Stimulated activated CD4-positive, alpha-beta T cell treated with anti-CD3 and anti-CD28 coated beads, Interleukin-2, amount 100 ng/mL, for 24 hours (primary cell): ENCODE measurements at regions not wholly inside any gene's neighbourhood (a gene's known extent, or its start where the extent isn't known, plus 50 kb on each side); places are given as distances from the start of the nearest gene placed in this dataset.

ENCODE experiments used
- DNase-seq, 2 donors: peaks; one replicate each; pipeline ENCODE4 v3.0.0-alpha.2; 2020

DNA sequence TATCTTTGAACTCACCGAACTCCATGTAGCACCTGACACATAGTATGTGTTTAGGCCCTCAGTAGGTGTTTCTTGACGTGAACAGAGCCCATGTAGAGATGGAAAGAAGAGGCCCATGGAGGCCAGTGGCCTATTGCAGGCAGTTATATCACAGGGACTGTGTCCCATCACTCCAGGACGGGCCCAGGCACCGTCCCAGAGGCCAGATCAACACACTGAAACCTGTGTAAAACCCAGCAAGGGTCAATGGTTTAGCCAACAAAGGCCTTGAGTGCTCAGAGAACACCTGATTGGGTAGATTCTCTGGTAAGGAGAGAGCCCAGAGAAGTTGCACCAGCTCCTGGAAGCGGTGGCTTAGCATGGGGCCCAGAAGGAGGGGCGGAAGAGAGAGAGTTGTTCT lies 82.8 kb downstream of the INHBB start:
- no peak for DNase-seq

- no peak for DNase-seq
Observed at GRCh38 chr2:120429586-120430500, 83.9 kb downstream of the INHBB start.

DNA sequence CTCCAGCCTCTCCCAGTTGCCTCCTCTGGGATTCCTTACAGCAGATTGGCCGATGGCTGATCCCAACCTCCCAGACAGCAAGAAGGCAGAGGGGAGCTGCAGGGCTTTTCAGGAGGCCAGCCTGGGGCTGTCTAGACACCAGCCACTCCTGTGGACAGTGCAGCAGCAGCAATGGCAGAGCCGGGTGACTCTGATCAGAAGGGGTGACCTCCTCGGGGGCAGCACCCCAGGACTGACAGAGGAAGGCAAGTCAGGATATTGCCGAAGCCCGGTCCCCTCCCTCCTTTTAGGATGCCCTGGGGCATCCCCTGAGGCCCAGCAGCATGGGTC lies 84.5 kb downstream of the INHBB start:
- DNase-seq, result no peak

GRCh38 chr2:120430957-120431356 lies 85.0 kb downstream of the INHBB start:
- DNase-seq, result no peak

DNA sequence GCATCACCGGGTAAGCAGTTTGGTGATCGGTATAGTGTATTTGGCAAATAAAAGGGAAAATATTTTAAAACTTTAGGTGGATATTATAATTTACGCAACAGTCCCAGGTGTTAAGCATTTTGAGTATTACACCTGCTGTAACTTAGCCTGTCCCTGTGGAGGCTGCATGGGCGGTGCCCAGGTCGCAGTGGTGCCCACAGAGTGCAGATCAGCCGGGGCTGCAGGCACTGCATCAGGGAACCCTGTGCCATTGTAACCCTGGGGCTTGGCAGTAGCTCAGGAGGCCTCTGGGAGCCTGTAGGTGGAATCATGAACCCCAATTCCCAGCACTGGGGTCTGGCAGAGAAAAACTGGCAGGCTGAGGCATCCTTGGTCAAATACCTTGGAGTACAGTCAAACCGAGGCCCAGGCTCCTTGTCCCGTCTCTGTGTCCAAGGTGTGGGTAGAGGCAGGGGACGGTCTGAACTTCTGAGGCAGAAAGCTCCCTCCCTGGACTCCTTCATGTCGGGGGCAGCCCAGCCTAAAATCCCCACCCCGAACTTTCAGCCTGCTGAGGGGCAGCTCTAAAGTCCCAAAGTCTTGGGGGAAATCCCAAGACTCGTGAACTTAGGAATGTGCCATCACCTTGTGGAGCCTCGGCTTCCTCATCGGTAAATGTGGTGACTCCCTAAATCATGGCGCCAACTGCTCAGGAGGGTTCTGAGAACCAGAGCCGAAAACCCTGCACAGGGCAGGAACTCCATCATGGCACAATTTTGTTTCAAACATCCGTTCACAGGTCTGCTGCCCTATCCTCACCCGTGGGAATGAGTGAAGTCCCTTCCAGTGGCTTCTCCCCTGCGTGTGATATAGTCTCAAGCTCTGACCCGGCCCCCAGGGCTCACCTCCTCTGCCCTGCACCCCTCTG lies 85.7 kb downstream of the INHBB start:
- no peak for DNase-seq

- no peak for DNase-seq
Observed at GRCh38 chr2:120432293-120432975, 86.5 kb downstream of the INHBB start.

- DNase-seq, result no peak
Observed at GRCh38 chr2:120432976-120433815, 87.3 kb downstream of the INHBB start.

DNA sequence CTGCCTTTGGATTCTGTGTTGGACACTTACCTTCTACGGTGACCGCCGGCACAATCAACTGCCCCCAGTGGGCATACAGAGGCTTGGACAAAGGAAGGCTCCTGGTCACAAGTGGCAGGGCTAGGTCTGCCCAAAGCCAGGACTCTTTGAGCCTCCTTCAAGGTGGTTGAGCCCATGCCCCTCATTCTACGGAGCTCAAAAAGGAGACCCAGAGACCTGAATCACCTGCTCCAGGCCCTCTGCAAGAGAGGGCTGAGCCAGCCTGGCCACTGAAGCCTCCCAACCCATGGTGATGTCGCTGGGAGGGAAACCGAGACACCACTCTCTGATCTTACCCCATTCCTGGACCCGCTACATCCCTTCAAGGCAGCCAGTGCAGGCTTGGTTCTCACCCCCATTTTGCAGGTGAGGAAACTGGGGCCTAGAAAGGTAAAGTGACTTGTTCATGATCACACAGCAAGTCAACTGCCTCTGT lies 87.9 kb downstream of the INHBB start:
- DNase-seq, result no peak

DNA sequence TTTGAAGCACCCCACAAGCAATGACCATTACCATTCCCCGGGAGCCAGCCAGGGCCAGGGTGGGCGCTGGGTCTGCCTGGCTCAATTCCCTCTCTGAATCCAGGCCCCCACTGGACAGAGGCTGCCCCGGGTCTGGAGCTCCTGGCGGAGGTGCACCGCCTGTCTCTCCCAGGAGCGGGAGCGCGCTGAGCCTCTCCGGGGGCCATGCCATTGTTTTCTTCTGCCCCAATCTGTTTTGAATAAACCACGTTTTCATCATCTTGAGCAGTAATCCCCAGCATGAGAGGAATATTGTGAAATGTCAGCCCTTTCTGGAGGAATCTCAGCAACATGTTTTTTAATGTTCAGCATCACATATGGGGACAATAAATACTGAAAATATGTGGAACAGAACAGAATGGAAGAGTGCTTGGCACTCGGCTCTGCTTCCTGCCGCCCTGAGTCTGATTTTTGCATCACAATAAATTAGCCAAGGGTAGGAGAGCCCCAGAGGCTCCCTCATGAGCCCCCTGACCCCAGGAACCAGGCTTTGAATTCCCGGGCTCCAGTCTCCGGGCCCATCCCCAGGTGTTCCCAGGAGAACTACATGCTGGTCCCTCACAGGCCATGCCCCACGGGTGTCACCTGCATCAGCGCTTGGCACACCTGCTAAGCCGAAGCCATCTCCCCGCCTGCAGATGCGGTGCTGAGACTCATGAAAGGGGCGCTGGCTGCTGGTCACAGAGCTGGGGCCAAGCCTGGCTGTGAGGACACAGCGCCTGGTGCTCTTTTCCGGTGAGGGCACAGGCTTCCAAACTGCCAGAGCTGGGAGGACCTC lies 88.8 kb downstream of the INHBB start:
- DNase-seq, result no peak

DNA sequence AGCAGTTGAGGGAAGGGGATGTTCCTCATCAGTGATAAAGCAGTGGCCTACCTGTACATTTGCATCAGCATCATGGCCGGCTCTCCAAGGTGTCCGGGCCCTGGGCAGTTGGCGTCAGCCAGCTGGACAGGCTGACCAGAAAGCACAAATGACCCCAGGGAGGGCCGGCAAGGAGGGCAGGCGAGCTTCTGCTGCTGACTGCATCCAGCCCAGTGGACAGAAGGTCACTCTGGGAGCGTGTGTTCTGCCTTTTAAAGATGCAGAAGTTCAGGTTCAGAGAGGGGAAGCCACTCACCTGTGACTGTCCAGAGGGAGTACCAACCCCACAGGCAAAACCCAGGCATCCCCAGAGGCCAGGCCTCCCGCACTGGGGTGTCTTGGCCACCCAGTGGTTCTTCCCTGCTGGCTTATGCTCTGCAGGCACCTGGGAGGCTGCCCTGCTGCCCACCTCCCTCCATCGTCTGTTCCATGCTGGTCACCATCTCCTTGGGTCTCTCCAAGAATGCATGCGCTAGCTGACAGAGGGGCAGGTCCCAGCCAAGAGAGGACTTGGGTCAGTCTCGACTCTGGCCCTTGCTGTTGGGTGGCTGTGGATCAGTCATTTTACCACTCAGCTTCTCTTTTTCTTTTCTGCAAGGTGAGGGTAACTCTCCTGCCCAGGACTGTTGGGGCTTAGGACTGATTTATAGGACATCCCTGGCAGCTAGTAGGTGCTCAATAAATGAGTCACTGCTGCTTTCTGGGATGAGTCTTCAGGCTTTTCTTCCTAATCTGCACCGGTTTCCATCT lies 89.9 kb downstream of the INHBB start:
- DNase-seq, result no peak

DNA sequence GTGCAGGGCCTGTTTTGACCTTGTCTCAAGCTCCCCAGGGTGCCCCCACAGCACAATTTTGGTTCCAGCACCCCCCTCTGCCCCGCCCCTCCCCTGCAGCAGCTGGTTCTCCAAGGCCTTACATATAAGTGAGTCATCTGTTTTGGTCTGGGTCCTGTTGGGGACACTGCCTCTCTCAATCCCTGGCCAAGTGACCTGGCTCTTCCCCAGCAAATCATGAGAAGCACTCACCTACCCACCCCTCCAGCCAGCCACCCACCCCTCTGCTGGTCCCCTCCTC lies 90.5 kb downstream of the INHBB start:
- no peak for DNase-seq

- peak in 1 of 2 donors; percentile 44 for DNase-seq
Observed at GRCh38 chr2:120436885-120437603, 91.1 kb downstream of the INHBB start.

DNA sequence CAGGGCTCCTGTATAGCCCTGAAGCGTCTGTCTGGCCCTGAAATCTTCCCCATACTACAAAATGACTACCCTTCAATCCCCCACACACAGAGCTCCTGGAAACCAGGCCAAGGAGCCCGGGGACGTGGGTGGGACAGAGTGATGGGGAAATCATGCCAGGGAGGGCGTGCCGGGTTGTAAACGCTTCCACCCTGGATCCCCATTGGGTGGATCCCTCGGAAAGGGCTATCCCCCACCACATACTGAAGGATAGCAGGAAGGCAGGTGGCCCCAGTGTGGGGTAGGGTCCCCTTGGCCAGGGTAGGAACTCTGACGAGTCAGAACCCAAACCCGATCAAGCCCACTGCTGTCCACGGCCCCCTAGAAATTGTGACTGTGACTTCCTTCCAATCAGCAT lies 91.7 kb downstream of the INHBB start:
- no peak for DNase-seq

DNA sequence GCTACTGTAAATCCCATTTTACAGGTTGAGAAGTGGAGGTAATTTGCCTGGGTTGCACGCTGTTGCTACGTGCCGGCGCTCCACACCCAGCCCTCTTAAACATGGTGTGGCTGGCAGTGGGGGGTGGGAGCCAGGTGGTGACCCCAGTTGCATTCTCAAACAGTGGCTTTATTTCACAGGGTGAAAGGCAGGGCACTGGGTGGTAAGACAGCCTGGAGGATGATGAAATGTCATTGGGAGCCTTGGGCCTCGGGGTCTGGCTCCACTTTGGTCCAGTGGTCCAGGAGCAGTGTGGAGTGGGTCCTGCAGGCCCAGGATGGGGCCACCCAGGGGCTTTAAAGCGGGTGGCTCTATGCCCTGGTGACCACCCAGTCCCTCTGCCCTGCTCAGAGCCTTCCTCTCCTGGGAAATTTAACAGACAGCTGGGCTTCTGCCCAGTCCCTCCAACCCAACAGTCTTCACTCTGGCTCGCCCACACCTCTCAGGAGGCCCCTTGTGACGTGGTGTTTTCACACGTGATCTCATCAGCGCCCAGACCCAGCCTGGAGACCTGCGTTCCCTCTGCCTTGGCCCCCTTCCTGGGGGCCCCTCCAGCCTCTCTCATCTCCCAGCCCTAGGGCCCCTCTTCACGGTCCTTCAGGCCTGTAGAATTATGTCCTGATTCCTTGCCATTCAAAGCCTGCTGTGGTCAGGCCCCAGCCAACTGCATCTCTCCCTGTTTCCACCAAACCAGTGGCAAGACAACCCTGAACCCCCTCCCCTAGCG lies 92.5 kb downstream of the INHBB start:
- DNase-seq, result no peak

- DNase-seq, result no peak
Observed at GRCh38 chr2:120439067-120439368, 93.1 kb downstream of the INHBB start.

DNA sequence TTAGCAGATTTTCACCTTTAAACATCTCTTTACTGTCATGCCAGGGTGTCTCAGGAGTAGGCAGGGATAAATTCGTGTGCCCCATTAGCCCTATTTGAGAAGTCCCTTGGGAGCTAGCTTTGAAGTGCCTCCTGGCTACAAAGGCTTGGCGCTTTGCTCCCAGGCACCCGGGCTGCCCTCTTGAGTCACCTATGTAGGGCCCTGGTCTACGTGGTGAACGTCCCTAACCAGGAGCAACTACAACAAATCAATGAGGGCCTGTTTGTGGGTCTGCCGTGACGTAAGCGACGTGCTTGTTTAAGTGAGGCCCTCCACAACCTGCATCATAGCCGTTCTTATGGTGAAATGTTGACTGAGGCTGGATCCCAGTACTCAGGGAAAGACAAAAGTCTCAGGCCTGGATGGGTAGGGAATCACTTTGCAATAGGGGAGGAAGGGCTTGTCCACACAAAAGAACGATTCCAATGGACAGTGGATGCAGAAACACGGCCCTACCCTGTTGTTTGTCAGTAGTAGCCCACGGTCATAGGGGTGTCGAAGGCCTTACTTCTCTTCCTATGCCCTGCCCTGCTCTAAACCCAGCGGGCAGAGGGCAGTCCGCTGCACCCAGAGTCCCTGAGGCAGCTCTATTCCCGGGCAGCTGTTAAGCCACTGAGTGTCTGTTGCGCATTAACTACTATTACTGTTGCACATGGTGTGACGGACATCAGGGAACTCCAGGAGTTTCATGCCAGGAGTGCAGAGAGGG lies 93.9 kb downstream of the INHBB start:
- DNase-seq, result no peak

GRCh38 chr2:120440521-120441350 lies 94.8 kb downstream of the INHBB start:
- DNase-seq, result no peak

DNA sequence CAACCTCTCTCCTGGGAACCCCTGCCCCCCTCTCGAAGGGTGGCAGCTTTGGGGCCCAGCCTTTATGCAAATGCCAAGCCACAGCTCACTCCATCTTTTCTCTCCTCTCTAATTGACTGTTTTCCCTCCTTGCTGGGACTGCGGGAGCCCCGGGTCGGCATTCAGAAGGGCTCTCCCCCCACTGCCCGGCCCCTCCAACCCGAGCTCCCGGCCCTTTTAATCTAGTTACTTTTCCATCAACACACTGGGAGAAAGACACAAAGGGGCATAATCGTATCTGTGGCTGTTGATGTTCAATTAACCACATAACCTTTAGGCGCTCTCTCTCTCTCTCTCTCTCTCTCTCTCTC lies 95.4 kb downstream of the INHBB start:
- DNase-seq, result no peak
